HCT116 (cell line): ENCODE measurements at regions not wholly inside any gene's neighbourhood (a gene's known extent, or its start where the extent isn't known, plus 50 kb on each side); places are given as distances from the start of the nearest gene placed in this dataset.

Experiments used
- ATAC-seq: fragments of 200-7000 bp; cut with Tn5 transposase; 2 replicates; pipeline ENCODE4 v1.9.1; 2020; ENCODE audit warnings: mild to moderate bottlenecking, moderate library complexity
- BruUV-seq: library from RNA; stranded (reverse); fragments of 400-500 nt; replicated peaks from 2 replicates; lab custom pipeline; 2021; lab: Mats Ljungman, UMichigan
- CTCF ChIA-PET: fragments of 300-600 bp; sonication (Branson Sonifier 250); formaldehyde crosslinking; loops from one replicate; lab custom pipeline; 2021; ENCODE audit warnings: antibody characterized with exemption; lab: Charles Lee
- POLR2A ChIA-PET: fragments of 300-600, 350-600 bp; sonication (Branson Sonifier 250); formaldehyde crosslinking; loops from one replicate; lab custom pipeline; 2021; ENCODE audit warnings: antibody characterized with exemption; lab: Charles Lee
- RAD21 ChIA-PET, 2 experiments: fragments of 300-600 bp; sonication (Branson Sonifier 250); formaldehyde crosslinking; loops; one replicate each; lab custom pipeline; 2023; ENCODE audit warnings: low total read pairs in 2 of 2; ENCODE audit not compliant: uncharacterized antibody in 2 of 2, unreplicated experiment in 2 of 2, low non-redundant PET in 1 of 2; lab: Charles Lee
- DNase-seq: peaks from one replicate; pipeline ENCODE4 v3.0.0-alpha.2; 2010; ENCODE audit warnings: low read depth, low spot score
- H2AFZ ChIP-seq: fragments of 200-600 bp; shearing (Covaris generic), sonication (generic); 2 replicates; pipeline ENCODE4 v1.6.1; 2017; ENCODE audit warnings: low read depth, mixed run types, mixed read lengths, antibody characterized with exemption, low read length; ENCODE audit not compliant: poor library complexity, severe bottlenecking
- H3K27ac ChIP-seq: 2 replicates; pipeline ENCODE4 v1.5.1; 2012; ENCODE audit warnings: low read depth, low read length
- H3K27me3 ChIP-seq: fragments of 200-600 bp; sonication (generic); 2 replicates; pipeline ENCODE4 v1.6.1; 2016; ENCODE audit warnings: mixed run types, low read length, mixed read lengths; ENCODE audit not compliant: insufficient read depth
- H3K36me3 ChIP-seq, 2 experiments: fragments of 200-500 bp in 1 of 2; fragments of 200-600 bp in 1 of 2; sonication (Bioruptor generic) in 1 of 2; sonication (generic) in 1 of 2; 2 replicates each; pipeline versions ENCODE4 v1.5.1 to v1.6.1; 2014 to 2016; ENCODE audit warnings: low read length in 2 of 2, inconsistent platforms in 1 of 2, mixed read lengths in 1 of 2, mixed run types in 1 of 2; ENCODE audit not compliant: insufficient read depth in 2 of 2, control insufficient read depth in 1 of 2
- H3K4me1 ChIP-seq, 2 experiments: fragments of 200-600 bp in 1 of 2; sonication (generic) in 1 of 2; 2 replicates each; pipeline versions ENCODE4 v1.5.1 to v1.6.1; 2012 to 2017; ENCODE audit warnings: low read length in 2 of 2, inconsistent platforms in 1 of 2, mild to moderate bottlenecking in 1 of 2, mixed read lengths in 1 of 2, mixed run types in 1 of 2, moderate library complexity in 1 of 2; ENCODE audit not compliant: insufficient read depth in 2 of 2, control insufficient read depth in 1 of 2
- H3K4me2 ChIP-seq: fragments of 200-600 bp; sonication (generic); 2 replicates; pipeline ENCODE4 v1.6.1; 2017; ENCODE audit warnings: mixed run types, low read length, mixed read lengths
- H3K4me3 ChIP-seq, 2 experiments: fragments of 200-600 bp in 1 of 2; sonication (generic) in 1 of 2; replicated peaks in 1 of 2; 2 replicates each; pipeline ENCODE4 v1.5.1; 2011 to 2016; ENCODE audit warnings: low read length in 2 of 2, control low read depth in 1 of 2, low read depth in 1 of 2, mild to moderate bottlenecking in 1 of 2, mixed read lengths in 1 of 2, mixed run types in 1 of 2
- H3K79me2 ChIP-seq: fragments of 200-600 bp; sonication (generic); 2 replicates; pipeline ENCODE4 v1.6.1; 2017; ENCODE audit warnings: mild to moderate bottlenecking, mixed run types, low read length, moderate library complexity, mixed read lengths; ENCODE audit not compliant: insufficient read depth
- H3K9ac ChIP-seq: fragments of 200-600 bp; sonication (generic); 2 replicates; pipeline ENCODE4 v1.6.1; 2016; ENCODE audit warnings: low read length, mixed read lengths
- H3K9me2 ChIP-seq: fragments of 200-600 bp; sonication (generic), shearing (Covaris generic); 2 replicates; pipeline ENCODE4 v1.6.1; 2017; ENCODE audit warnings: mixed run types, mild to moderate bottlenecking, moderate library complexity; ENCODE audit not compliant: insufficient read depth
- H3K9me3 ChIP-seq, 2 experiments: fragments of 200-500 bp in 1 of 2; fragments of 200-600 bp in 1 of 2; sonication (Bioruptor generic) in 1 of 2; sonication (generic) in 1 of 2; 2 replicates each; pipeline ENCODE4 v1.6.1; 2014 to 2017; ENCODE audit warnings: low read length in 2 of 2, mixed read lengths in 2 of 2, inconsistent platforms in 1 of 2, low read depth in 1 of 2, mild to moderate bottlenecking in 1 of 2, mixed run types in 1 of 2, moderate library complexity in 1 of 2; ENCODE audit not compliant: control insufficient read depth in 1 of 2, insufficient read depth in 1 of 2
- H4K20me1 ChIP-seq: fragments of 200-600 bp; sonication (generic), shearing (Covaris generic); 2 replicates; pipeline ENCODE4 v1.6.1; 2017; ENCODE audit warnings: mixed run types, mild to moderate bottlenecking, moderate library complexity; ENCODE audit not compliant: insufficient read depth
- CEBPB ChIP-seq: IDR thresholded peaks from 2 replicates; pipeline ENCODE4 v1.6.1; 2012; ENCODE audit warnings: low read depth
- EZH2phosphoT487 ChIP-seq: fragments of 200-600 bp; IDR thresholded peaks from 2 replicates; pipeline ENCODE4 v1.6.1; 2018; ENCODE audit warnings: antibody characterized with exemption, borderline replicate concordance
- FOSL1 ChIP-seq: IDR thresholded peaks from 2 replicates; pipeline ENCODE4 v1.6.1; 2012; ENCODE audit warnings: low read depth
- POLR2A ChIP-seq: IDR thresholded peaks from 2 replicates; pipeline ENCODE4 v1.7.0; 2011; ENCODE audit warnings: borderline replicate concordance; ENCODE audit not compliant: insufficient read depth, insufficient read length; ENCODE audit errors: extremely low read depth
- POLR2AphosphoS5 ChIP-seq: IDR thresholded peaks from 2 replicates; pipeline ENCODE4 v1.6.1; 2011; ENCODE audit warnings: mild to moderate bottlenecking, low read depth, low read length, moderate library complexity
- RAD21 ChIP-seq: IDR thresholded peaks from 2 replicates; pipeline ENCODE4 v1.6.1; 2012; ENCODE audit warnings: low read depth, mild to moderate bottlenecking
- SP1 ChIP-seq: IDR thresholded peaks from 2 replicates; pipeline ENCODE4 v1.6.1; 2012; ENCODE audit warnings: low read depth
- SRF ChIP-seq: IDR thresholded peaks from 2 replicates; pipeline ENCODE4 v1.6.1; 2012; ENCODE audit warnings: low read depth
- YY1 ChIP-seq: IDR thresholded peaks from 2 replicates; pipeline ENCODE4 v1.6.1; 2011; ENCODE audit warnings: low read length, low read depth, moderate library complexity, mild to moderate bottlenecking; ENCODE audit not compliant: insufficient replicate concordance; ENCODE audit errors: extremely low read depth
- ZFX ChIP-seq: fragments of 450-650 bp; IDR thresholded peaks from 2 replicates; pipeline ENCODE4 v1.6.1; 2017
- intact Hi-C: fragments of 100-400 bp; cut with micrococcal nuclease; formaldehyde crosslinking; loops from 2 replicates; pipeline ENCODE4 v1.10.0; 2022
- TF ChIP-seq, protein P1 (sequence below), 3 experiments: fragments of 200-600 bp in 1 of 3; sonication (generic) in 1 of 3; IDR thresholded peaks in 2 of 3; conservative IDR thresholded peaks in 1 of 3; 2 replicates each; pipeline ENCODE4 v1.5.1; 2012 to 2017; ENCODE audit warnings: low read depth in 2 of 3, low read length in 2 of 3, antibody characterized with exemption in 1 of 3, borderline replicate concordance in 1 of 3, control low read depth in 1 of 3, mild to moderate bottlenecking in 1 of 3, mixed read lengths in 1 of 3, mixed run types in 1 of 3, moderate library complexity in 1 of 3; ENCODE audit not compliant: insufficient read depth in 1 of 3
- TF ChIP-seq, protein P2 (sequence below): IDR thresholded peaks from 2 replicates; pipeline ENCODE4 v1.6.1; 2012
- TF ChIP-seq, protein P3 (sequence below): IDR thresholded peaks from 2 replicates; pipeline ENCODE4 v1.6.1; 2012
- TF ChIP-seq, protein P4 (sequence below): IDR thresholded peaks from 2 replicates; pipeline ENCODE4 v1.6.1; 2011; ENCODE audit warnings: mild to moderate bottlenecking, low read length, moderate library complexity; ENCODE audit not compliant: insufficient replicate concordance; ENCODE audit errors: extremely low read depth

DNA sequence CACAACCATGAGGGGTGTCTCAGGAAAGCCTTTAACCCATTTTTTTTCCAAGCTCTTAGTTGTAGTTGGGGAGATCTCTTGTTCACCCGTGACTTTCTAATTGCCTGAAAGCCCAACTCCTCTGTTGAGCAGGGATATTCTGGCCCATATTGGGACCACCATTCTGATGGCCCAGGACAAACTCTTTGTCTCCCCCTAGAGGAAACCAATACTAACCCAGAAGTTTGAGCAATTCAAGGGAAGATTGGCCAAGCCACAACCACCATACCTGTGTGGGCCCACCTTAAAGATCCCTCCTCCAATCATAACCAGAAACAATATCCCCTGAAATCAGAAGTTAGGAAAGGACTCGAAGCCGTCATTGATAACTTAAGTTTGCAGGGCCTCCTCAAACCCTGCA lies 132.6 kb downstream of the THBS2 start:
- H3K4me2 ChIP-seq: no peak overlapping the region
- H4K20me1 ChIP-seq: no peaks in the 10 kb centered on the region
- ChIA-PET RAD21 (no interaction called here), CTCF (no interaction called here), POLR2A (no interaction called here)
- DNase-seq: no peak
- ATAC-seq: 0 out of 2 replicates have a peak, but pooled peaks have one; percentile 46
- intact Hi-C loops: no loop called here
- no peaks in the 10 kb centered on the region for H3K4me1 ChIP-seq
- H3K27me3 ChIP-seq: no peaks in the 10 kb centered on the region
- H2AFZ ChIP-seq: no peak overlapping the region
- no peaks in the 10 kb centered on the region for H3K9me3 ChIP-seq
- H3K36me3 ChIP-seq: no peaks in the 10 kb centered on the region
- no peak overlapping the region for H3K9ac ChIP-seq
- H3K4me3 ChIP-seq: no peak overlapping the region
- BruUV-seq: no TSS peak
- no peaks in the 10 kb centered on the region for H3K9me2 ChIP-seq
- TF ChIP-seq RAD21: peak; percentile 39
- no peak for TF ChIP-seq ZFX
- TF ChIP-seq, protein P1, sequence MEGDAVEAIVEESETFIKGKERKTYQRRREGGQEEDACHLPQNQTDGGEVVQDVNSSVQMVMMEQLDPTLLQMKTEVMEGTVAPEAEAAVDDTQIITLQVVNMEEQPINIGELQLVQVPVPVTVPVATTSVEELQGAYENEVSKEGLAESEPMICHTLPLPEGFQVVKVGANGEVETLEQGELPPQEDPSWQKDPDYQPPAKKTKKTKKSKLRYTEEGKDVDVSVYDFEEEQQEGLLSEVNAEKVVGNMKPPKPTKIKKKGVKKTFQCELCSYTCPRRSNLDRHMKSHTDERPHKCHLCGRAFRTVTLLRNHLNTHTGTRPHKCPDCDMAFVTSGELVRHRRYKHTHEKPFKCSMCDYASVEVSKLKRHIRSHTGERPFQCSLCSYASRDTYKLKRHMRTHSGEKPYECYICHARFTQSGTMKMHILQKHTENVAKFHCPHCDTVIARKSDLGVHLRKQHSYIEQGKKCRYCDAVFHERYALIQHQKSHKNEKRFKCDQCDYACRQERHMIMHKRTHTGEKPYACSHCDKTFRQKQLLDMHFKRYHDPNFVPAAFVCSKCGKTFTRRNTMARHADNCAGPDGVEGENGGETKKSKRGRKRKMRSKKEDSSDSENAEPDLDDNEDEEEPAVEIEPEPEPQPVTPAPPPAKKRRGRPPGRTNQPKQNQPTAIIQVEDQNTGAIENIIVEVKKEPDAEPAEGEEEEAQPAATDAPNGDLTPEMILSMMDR (IDR thresholded peaks at IDR 0.05 in 2 of 3, conservative IDR thresholded peaks at IDR 0.05 in 1 of 3; ENCODE audit: borderline replicate concordance in 1 of 3, insufficient read depth in 1 of 3, low read depth in 2 of 3, low read length in 2 of 3): peak; percentile 22 to 38 (median 23); a peak in 3 of 6 replicates
- no peak overlapping the region for H3K27ac ChIP-seq
- no peaks in the 10 kb centered on the region for H3K79me2 ChIP-seq

DNA sequence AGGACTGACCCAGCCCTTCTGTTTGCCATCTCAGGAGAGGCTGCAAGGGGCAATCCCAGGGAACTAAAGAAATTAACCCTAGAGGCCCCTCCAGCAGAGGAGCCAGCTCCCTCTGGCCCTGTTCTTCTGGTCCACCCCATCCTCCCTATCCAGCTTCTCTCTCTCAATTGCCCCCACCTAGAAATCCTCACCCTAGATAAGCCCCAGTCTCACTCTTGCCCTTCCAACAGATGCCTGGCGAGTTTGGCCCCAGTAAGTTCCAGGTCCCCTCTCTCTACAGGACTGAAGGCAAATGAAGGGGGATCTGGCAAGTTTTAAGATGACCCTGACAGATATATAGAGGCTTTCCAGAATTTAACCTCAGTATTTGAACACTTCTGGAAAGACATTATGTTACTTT lies 134.0 kb downstream of the THBS2 start:
- CTCF ChIA-PET: no interaction called here
- H3K4me3 ChIP-seq: no peak overlapping the region
- no peaks in the 10 kb centered on the region for H3K79me2 ChIP-seq
- no peaks in the 10 kb centered on the region for H3K9me3 ChIP-seq
- RAD21 ChIA-PET: no interaction called here
- H3K4me1 ChIP-seq: no peaks in the 10 kb centered on the region
- no peak for ATAC-seq
- no peaks in the 10 kb centered on the region for H4K20me1 ChIP-seq
- H3K9ac ChIP-seq: no peak overlapping the region
- POLR2A ChIA-PET: no interaction called here
- H2AFZ ChIP-seq: no peak overlapping the region
- BruUV-seq: no TSS peak
- no peak for DNase-seq
- H3K27me3 ChIP-seq: no peaks in the 10 kb centered on the region
- intact Hi-C loops: no loop called here
- no peaks in the 10 kb centered on the region for H3K9me2 ChIP-seq
- no peak overlapping the region for H3K4me2 ChIP-seq
- H3K36me3 ChIP-seq: no peaks in the 10 kb centered on the region
- H3K27ac ChIP-seq: no peak overlapping the region
- TF ChIP-seq, protein P2, sequence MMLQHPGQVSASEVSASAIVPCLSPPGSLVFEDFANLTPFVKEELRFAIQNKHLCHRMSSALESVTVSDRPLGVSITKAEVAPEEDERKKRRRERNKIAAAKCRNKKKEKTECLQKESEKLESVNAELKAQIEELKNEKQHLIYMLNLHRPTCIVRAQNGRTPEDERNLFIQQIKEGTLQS: no peak
- TF ChIP-seq FOSL1 (no peak), YY1 (no peak), SRF (no peak), POLR2AphosphoS5 (no peak), CEBPB (no peak), EZH2phosphoT487 (no peak), POLR2A (no peak), ZFX (no peak), SP1 (no peak)
- TF ChIP-seq, protein P3, sequence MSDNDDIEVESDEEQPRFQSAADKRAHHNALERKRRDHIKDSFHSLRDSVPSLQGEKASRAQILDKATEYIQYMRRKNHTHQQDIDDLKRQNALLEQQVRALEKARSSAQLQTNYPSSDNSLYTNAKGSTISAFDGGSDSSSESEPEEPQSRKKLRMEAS: no peak
- TF ChIP-seq, protein P4, sequence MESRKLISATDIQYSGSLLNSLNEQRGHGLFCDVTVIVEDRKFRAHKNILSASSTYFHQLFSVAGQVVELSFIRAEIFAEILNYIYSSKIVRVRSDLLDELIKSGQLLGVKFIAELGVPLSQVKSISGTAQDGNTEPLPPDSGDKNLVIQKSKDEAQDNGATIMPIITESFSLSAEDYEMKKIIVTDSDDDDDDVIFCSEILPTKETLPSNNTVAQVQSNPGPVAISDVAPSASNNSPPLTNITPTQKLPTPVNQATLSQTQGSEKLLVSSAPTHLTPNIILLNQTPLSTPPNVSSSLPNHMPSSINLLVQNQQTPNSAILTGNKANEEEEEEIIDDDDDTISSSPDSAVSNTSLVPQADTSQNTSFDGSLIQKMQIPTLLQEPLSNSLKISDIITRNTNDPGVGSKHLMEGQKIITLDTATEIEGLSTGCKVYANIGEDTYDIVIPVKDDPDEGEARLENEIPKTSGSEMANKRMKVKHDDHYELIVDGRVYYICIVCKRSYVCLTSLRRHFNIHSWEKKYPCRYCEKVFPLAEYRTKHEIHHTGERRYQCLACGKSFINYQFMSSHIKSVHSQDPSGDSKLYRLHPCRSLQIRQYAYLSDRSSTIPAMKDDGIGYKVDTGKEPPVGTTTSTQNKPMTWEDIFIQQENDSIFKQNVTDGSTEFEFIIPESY: no peak
